CD4-positive, alpha-beta T cell treated with Interleukin-21 for 1 hour (primary cell): ENCODE measurements at regions not wholly inside any gene's neighbourhood (a gene's known extent, or its start where the extent isn't known, plus 50 kb on each side); places are given as distances from the start of the nearest gene placed in this dataset.

ENCODE experiments used
- DNase-seq: peaks from one replicate; pipeline ENCODE4 v3.0.0-alpha.2; 2020

DNA sequence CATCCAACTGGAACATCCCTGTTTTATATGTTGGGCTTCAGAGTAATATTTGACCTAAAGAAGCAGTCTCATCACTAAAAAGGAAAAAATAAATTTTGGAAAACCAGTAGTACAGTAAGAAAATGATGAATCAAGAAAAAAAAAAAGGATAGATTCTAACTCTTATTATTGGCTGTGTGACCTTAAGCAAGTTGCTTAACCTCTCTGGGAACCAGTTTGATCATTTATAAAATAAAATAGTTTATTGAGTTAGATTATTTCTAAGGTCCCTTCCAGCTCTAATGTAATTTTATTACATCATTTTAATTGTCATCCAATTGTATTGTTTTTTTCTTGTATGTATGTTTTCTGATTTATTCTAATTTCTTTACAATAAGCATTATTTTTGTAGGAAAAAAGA lies 127.0 kb downstream of the PRELID2 start:
- no peak for DNase-seq

DNA sequence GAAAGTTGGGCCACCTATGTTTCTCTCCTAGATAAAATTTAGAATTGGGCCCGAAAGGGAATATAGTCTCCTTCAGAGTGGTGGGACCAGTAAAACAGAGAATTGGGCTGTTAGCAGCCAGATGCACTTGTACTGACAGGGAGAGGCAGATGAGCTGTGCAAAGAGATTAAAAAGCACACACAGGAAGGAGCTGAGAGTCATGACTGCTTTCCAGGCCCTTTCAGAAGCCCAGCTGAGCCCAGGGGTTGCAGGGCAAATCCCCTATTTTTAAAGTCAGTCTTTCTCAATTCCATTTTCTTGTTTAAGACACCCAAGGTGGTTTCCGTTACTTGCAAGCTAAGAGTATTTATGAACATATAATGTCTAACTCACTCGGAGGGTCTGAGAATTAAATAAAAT lies 130.4 kb downstream of the PRELID2 start:
- no peak for DNase-seq

- no peak for DNase-seq
These were observed 131.3 kb downstream of the PRELID2 start for GRCh38 chr5:145703856-145704255.

DNA sequence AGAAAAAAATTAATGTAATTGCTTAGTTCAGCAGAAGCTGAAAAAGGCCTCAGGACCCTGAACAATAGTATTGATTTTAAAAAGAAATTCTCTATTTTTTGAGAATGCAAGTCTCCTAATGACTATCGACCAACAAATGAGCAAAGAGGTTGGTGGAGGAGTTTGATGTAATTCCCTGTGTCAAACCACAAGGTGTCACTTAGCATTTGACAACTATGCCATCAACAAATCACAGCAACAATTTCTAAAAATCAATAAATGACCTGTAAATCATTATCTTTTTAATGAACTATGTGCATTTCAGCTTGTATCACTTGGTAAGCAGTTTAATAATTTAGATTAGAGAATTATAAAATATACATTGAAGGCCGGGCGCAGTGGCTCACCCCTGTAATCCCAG lies 133.7 kb downstream of the PRELID2 start:
- DNase-seq = no peak

- DNase-seq = no peak
These were observed 135.3 kb downstream of the PRELID2 start for GRCh38 chr5:145699846-145700245.

DNA sequence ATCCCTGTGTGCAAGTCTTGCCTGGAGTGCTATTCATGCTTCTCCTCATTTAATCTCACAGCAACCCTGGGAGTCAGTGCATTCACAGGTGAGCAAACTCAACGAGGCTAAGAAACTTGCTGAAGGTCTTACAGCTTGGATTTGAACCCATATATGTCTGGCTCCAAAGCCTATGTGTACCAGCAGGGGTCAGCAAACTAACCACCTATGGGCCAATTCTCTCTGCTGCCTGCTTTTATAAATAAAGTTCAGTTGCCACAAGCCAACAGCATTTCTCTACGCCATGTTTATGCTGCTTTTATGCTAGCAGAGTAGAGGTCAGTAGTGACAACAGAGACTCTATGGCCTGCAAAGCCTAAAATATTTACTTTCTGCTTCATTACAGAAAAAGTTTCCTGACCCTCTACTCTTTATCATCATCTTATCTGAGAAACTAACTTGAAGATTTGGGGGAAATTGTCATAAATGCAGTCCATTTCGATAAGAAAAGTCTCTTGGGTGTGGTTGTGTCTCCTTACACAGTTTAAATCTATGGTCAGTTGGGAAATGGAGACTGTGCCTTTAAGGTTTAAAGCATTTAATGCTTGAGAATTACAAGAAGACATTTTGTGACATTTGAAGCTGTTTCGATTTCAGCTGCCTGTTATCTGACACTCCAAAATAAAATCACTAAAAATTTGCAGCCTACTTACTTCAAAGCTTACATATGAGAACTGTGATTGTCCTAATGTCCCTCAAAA lies 137.7 kb downstream of the PRELID2 start:
- DNase-seq = peak; percentile 6

DNA sequence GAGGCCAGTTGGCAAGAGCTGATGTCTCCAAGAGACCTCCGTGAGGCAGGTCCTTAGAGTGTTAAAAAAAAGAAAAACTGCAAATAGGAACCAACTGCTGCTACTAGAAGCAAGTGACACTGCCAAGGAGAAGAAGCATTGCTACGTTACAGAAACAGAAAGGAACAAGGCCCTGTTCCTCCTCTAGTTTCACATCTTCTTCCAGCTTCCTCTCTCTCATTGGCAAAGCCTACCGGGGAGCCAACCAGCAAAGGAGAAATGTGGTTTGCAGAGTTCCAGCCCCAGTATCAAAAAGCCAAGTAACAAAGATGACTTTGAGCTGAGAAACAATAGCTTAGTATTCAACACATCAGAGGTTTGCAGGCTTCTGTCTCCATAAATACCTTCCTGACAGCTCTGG lies 145.9 kb downstream of the PRELID2 start:
- DNase-seq = peak; percentile 5

GRCh38 chr5:145687943-145688342 lies 147.2 kb downstream of the PRELID2 start:
- DNase-seq = no peak

DNA sequence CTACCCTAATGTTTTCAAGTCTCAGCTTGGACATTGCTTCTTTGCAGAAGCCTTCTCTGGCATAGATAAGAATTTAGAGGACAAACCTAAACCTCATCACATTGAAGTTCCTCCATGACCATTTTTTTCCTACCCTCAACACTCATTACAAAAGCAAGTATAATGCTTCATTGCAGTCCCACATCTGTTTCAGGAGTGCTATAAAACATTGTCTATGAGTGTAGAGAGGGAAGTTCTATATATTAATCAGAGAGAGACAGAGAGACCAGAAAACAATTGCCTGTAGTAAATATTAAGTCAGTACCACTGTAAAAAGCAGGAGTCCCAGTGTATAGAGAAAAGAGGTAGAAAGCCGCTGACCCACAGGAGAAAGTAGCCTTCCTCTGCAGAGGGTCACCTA lies 149.7 kb downstream of the PRELID2 start:
- no peak for DNase-seq

DNA sequence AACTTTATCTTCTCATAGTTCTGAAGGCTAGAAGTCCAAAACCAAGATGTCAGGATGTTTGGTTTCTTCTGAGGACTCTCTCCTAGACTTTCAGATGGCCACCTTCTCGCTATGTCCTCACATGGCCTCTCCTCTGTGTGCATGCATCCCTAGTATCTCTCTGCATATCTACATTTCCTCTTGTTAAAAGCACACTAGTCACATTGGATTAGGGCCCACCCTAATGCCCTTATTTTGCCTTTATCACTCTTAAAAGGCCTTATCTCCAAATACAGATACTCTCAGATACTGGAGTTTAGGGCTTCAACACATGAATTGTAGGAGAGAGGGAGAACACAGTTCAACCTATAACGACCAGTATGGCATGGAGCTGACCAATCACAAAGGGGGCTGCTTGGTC lies 151.7 kb downstream of the PRELID2 start:
- DNase-seq = no peak

DNA sequence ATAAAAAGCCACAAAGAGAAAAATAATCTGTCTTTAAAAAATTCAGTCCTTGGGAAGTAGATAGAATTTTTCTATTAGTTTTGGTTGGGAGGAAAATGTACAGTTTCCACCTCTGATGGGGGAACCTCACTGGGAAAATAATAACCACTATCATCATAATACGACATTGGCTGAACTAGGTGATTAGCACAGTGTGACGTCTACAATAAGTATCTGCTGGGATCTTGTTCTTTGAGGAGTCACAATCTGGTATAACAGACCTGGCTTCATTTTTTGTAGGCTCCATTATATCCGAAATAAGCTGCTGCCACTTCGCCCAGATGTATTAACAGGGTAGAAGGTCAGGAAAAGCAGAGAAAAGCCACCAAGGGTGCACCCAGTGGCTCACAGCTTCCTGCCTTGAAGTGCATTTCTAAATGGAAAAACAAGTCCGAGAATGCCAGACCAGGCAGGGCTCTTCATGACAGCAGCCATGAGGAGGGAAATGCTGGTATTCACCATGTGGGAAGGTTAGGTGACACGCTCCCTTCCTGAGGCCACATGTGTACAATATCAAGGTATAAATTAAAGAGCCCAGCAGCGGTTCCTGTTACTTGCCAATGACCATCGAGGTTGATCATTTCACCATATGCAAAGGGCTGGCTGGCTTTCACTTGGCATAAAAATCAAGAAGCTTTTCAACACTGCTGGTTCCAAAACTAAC lies 152.8 kb downstream of the PRELID2 start:
- DNase-seq = no peak

DNA sequence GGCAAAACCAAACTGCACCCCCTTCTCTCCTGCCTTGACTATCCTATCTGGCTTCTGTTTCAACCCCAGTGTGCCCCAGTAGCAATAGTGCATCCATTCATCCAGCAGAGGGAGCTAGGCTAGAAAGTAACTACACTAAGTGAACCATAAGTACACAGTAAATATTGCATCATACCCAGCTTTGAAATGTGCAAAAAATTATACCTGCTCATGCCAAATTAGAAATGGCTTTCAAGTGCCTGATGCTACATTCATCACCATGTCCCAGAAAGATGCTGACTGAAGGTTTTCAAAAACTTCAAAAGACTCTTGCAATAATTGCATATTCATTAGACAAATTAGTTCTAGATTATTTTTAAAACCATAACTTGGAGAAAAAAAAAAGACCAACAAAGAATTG lies 153.5 kb downstream of the PRELID2 start:
- DNase-seq = peak; percentile 31

- no peak for DNase-seq
These were observed 153.9 kb downstream of the PRELID2 start for GRCh38 chr5:145681216-145681615.

DNA sequence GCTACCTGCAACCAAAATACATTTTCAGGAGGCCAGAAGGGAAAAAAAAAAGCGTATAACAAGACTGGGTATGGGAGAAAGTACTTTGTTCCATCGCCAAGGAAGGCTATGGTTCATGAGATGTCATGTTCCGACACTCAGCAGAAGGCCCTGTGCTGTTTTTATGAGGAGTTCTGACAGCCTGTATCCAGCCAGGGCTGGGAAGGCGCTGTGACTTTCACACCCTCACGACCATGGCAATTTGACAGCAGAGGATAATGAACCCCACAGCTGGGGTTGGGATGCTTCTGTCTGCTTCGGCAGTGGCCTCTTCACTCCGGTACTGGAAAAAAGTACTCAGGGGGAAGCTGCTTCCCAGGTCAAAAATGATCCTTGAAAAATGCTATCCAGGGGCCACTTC lies 154.4 kb downstream of the PRELID2 start:
- no peak for DNase-seq

GRCh38 chr5:145680169-145680568 lies 155.0 kb downstream of the PRELID2 start:
- DNase-seq = no peak

DNA sequence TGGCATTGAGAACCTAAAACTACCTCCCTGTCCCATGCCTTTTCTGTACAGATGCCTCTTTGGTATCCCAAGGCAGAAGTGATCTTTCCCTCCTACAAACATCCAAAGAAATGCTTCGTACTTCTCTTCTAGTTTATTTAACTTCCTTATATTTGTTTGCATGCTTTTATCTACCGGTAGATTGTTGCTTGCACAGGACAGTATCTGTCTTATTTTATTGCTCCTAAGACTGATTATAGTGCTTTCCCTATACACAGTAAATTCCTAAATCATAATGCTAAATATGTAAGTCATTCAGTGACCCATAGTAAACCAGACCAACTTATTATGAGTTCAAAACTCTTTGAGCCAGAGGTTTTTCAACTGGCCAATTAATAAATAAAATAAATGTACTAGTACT lies 156.9 kb downstream of the PRELID2 start:
- no peak for DNase-seq

GRCh38 chr5:145673786-145674185 lies 161.4 kb downstream of the PRELID2 start:
- no peak for DNase-seq

- no peak for DNase-seq
These were observed 166.4 kb downstream of the PRELID2 start for GRCh38 chr5:145668714-145669113.

DNA sequence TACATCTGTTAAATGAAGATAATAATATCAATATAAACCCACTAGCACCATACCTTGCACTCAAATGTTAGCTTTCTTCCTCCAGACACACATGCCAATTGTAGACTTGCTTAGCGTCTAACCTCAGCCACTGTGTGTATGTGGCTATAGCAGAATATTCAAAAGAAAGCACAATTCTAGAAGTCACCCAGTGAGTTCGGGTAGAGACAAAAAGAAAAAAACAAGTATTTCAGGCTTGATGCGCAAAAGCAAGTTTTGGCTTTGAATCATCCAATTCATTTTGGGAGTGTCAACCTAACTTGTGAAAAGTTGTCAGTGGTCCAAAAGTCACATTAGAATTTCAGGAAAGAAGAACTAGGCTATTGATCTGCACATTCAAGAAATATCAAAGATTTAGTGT lies 167.4 kb downstream of the PRELID2 start:
- DNase-seq = no peak

DNA sequence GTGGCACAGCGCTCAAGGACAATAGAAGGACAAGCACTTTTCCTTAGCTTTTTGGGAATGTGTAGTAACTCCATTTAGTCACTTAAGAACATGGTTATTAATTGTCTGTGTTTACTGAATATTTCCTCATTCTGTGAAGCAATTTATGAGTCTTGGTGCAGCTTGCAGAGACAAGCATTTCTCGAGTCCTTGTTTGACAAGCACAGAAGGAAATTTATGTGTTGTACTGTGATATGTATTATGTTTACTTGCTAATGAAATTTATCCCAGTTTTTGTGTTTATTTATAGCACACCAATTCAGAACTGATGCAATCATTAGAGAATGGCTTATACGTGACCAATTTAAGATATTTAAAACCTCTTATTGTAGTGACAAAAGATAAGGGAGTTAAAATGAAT lies 168.6 kb downstream of the PRELID2 start:
- DNase-seq = no peak

DNA sequence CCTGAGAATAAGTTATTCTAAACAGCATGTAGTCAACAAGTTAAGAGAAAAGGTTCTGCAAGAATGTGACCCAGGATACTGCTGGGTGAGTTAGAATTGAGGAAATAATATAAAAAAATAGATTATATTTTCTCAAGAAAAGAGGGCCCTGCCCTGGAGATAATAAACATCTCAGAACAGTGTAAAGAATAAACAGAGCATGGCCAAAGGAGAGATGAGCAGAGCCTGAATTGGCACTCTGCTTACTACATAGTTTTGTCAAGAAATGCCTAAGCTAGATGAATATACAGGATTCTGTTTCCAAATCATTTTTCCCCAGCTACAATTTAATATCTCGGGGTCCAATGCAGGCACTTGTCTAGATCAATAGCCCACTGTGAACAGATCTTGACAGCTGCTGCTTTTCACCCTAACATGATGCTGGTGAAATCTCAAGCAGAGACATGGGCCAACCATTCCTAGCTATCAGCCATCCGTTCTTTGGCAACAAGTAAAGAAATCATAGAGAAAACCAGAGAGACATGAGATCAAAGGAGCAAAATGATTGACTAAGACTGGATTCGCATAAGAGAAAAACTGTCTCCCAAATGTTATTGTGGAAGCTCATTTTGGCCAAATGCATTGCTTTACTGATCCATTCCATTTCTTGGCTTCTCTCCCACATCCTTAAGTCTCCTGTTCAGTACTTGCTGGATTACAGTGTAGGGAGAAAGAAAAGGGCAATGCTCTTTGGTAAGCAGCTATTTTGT lies 173.2 kb downstream of the PRELID2 start:
- no peak for DNase-seq

DNA sequence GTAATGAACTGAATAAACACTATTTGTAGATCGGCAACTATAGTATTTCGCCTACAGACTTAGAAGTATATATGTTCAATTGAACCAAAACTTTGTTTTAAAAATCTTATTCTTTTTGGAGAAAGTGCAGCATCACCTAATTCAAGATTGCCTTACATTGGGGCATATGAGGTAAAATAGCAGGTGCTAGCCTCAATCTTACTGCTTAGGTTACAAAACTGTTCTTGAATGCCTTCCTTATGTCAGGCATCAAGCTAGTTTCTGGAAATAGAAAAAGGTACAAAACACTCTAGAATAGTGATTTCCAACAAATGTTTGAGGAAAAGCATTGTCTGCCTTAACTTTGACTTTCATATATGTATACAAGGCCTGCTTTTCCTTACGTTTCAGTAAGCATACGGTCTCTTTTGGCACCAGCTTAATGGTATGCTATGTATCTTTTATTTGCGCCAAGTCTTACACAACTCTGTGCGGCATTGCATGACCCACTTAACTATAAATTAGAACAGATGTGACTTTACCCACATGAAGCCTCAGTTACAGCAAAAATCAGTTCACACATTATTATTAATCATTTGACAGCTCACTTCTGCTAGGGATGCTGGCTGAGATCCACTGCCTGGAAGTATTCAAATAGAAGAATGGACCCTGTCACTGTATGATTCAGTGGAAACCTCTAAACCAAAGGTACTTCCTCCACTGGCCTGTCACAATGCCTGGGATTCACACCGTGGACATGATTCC lies 174.1 kb downstream of the PRELID2 start:
- no peak for DNase-seq

DNA sequence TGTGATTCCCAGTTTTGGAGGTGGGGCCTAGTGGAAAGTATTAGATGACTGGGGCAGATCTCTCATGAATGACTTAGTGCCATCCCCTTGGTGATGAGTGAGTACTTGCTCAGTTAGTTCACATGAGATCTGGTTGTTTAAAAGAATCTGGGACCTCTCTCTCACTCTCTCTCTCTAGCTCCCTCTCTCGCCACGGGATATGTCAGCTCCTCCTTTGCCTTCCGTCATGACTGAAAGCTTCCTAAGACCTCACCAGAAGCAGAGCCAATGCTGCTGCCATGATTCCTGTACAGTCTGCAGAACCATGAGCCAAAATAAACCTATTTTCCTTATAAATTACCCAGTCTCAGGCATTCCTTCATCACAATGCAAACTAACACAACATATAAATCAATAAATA lies 176.7 kb downstream of the PRELID2 start:
- DNase-seq = no peak
